Liver (tissue), 8 donors: ENCODE measurements at regions not wholly inside any gene's neighbourhood (a gene's known extent, or its start where the extent isn't known, plus 50 kb on each side); places are given as distances from the start of the nearest gene placed in this dataset.

ENCODE experiments used
- DNase-seq: peaks from one replicate; pipeline ENCODE4 v3.0.0-alpha.2; 2017; ENCODE audit warnings: low spot score
- H3K27ac ChIP-seq, 2 donors: one replicate each; pipeline ENCODE4 v1.7.0; 2013; ENCODE audit warnings: inconsistent platforms in 2 of 2, low read length in 2 of 2, control low read depth in 1 of 2, low read depth in 1 of 2, mild to moderate bottlenecking in 1 of 2
- H3K27me3 ChIP-seq, 4 donors: one replicate each; pipeline versions ENCODE4 v1.6.1 to v1.7.0; 2013; ENCODE audit warnings: low read length in 3 of 4, inconsistent platforms in 1 of 4, mild to moderate bottlenecking in 1 of 4, moderate library complexity in 1 of 4; ENCODE audit not compliant: control insufficient read depth in 4 of 4, insufficient read depth in 4 of 4
- H3K36me3 ChIP-seq, 4 donors: one replicate each; pipeline versions ENCODE4 v1.6.1 to v1.7.0; 2013; ENCODE audit warnings: low read length in 3 of 4, mild to moderate bottlenecking in 3 of 4, low read depth in 1 of 4, moderate library complexity in 1 of 4; ENCODE audit not compliant: control insufficient read depth in 4 of 4, insufficient read depth in 3 of 4
- H3K4me1 ChIP-seq, 4 donors: one replicate each; pipeline versions ENCODE4 v1.6.1 to v1.7.0; 2013; ENCODE audit warnings: low read length in 3 of 4, mild to moderate bottlenecking in 3 of 4, moderate library complexity in 1 of 4; ENCODE audit not compliant: control insufficient read depth in 4 of 4, insufficient read depth in 4 of 4
- H3K4me3 ChIP-seq, 3 donors: one replicate each; pipeline versions ENCODE4 v1.6.1 to v1.7.0; 2013; ENCODE audit warnings: low read length in 3 of 3, control low read depth in 1 of 3, low read depth in 1 of 3, mild to moderate bottlenecking in 1 of 3
- H3K9ac ChIP-seq, 2 donors: one replicate each; pipeline ENCODE4 v1.7.0; 2013; ENCODE audit warnings: low read length in 2 of 2, mild to moderate bottlenecking in 2 of 2, moderate library complexity in 2 of 2, control low read depth in 1 of 2, low read depth in 1 of 2
- H3K9me3 ChIP-seq, 4 donors: one replicate each; pipeline versions ENCODE4 v1.6.1 to v1.7.0; 2013; ENCODE audit warnings: low read length in 3 of 4; ENCODE audit not compliant: control insufficient read depth in 4 of 4
- CTCF ChIP-seq: fragments of 150-350 bp; IDR thresholded peaks from 2 replicates; pipeline ENCODE4 v1.5.1; 2017; ENCODE audit warnings: improper control_type of control experiment, low read depth, low read length; ENCODE audit not compliant: missing input control
- EGR1 ChIP-seq, 2 donors: IDR thresholded peaks; 2 replicates each; pipeline ENCODE4 v1.6.1; 2016 to 2018; ENCODE audit warnings: antibody characterized with exemption in 2 of 2, low read depth in 2 of 2
- FOXA1 ChIP-seq: IDR thresholded peaks from 2 replicates; pipeline ENCODE4 v1.6.1; 2016; ENCODE audit warnings: antibody characterized with exemption
- FOXA2 ChIP-seq: IDR thresholded peaks from 2 replicates; pipeline ENCODE4 v1.6.1; 2016; ENCODE audit warnings: antibody characterized with exemption
- GABPA ChIP-seq, 2 donors: IDR thresholded peaks in 1 of 2; conservative IDR thresholded peaks in 1 of 2; 2 replicates each; pipeline ENCODE4 v1.6.1; 2016; ENCODE audit warnings: antibody characterized with exemption in 2 of 2, mild to moderate bottlenecking in 1 of 2, moderate library complexity in 1 of 2
- HNF4A ChIP-seq, 2 donors: conservative IDR thresholded peaks; 2 replicates each; pipeline ENCODE4 v1.6.1; 2016; ENCODE audit warnings: antibody characterized with exemption in 2 of 2, mild to moderate bottlenecking in 2 of 2
- HNF4G ChIP-seq: IDR thresholded peaks from 2 replicates; pipeline ENCODE4 v1.6.1; 2016; ENCODE audit warnings: antibody characterized with exemption
- NR2F2 ChIP-seq: IDR thresholded peaks from 2 replicates; pipeline ENCODE4 v1.6.1; 2016; ENCODE audit warnings: antibody characterized with exemption
- RAD21 ChIP-seq, 2 donors: IDR thresholded peaks; 2 replicates each; pipeline ENCODE4 v1.6.1; 2016; ENCODE audit warnings: antibody characterized with exemption in 2 of 2, mild to moderate bottlenecking in 2 of 2
- REST ChIP-seq: IDR thresholded peaks from 2 replicates; pipeline ENCODE4 v1.6.1; 2016; ENCODE audit warnings: antibody characterized with exemption, mild to moderate bottlenecking
- RXRA ChIP-seq, 2 donors: IDR thresholded peaks; 2 replicates each; pipeline ENCODE4 v1.6.1; 2017 to 2018; ENCODE audit warnings: antibody characterized with exemption in 2 of 2, mild to moderate bottlenecking in 1 of 2
- SP1 ChIP-seq: IDR thresholded peaks from 2 replicates; pipeline ENCODE4 v1.6.1; 2018; ENCODE audit warnings: antibody characterized with exemption, mild to moderate bottlenecking
- TAF1 ChIP-seq: conservative IDR thresholded peaks from 2 replicates; pipeline ENCODE4 v1.6.1; 2016; ENCODE audit warnings: antibody characterized with exemption, mild to moderate bottlenecking
- YY1 ChIP-seq: IDR thresholded peaks from 2 replicates; pipeline ENCODE4 v1.6.1; 2016; ENCODE audit warnings: antibody characterized with exemption, mild to moderate bottlenecking
- WGBS: extraction: QIAGEN DNeasy Blood & Tissue Kit; methylation state at CpG from one replicate; pipeline ENCODE4 v1.1.7; 2013; 5-methylcytosine and 5-hydroxymethylcytosine counted together
- TF ChIP-seq, protein P1 (sequence below): IDR thresholded peaks from 2 replicates; pipeline ENCODE4 v1.6.1; 2016; ENCODE audit warnings: antibody characterized with exemption
- donor health status: healthy.
- donor health status: healthy.
- donor health status: healthy.
- donor health status: healthy.
- donor health status: healthy.

GRCh38 chr9:91038483-91039124 is 237.0 kb downstream of the SYK start:
- Histone ChIP-seq H3K4me1 (peaks cover 7 to 17% (median 11%) of the 10 kb centered on the region in 4 donors), H3K4me3 (no peak overlapping the region), H3K36me3 (no peaks in the 10 kb centered on the region), H3K9me3 (no peaks in the 10 kb centered on the region), H3K27me3 (no peaks in the 10 kb centered on the region), H3K9ac (no peak overlapping the region), H3K27ac (peak overlapping the region; percentile 77 to 83)
- peak; percentile 30 for DNase-seq
- no peak for TF ChIP-seq YY1
- no peak for TF ChIP-seq HNF4A (conservative IDR thresholded peaks at IDR 0.05)
- no peak for TF ChIP-seq TAF1
- no peak for TF ChIP-seq SP1
- TF ChIP-seq NR2F2: no peak
- TF ChIP-seq CTCF: no peak
- TF ChIP-seq RXRA (IDR thresholded peaks at IDR 0.05): no peak
- no peak for TF ChIP-seq EGR1 (IDR thresholded peaks at IDR 0.05; ENCODE audit: low read depth in 2 of 2)
- TF ChIP-seq FOXA2: no peak
- TF ChIP-seq GABPA (IDR thresholded peaks at IDR 0.05 in 1 of 2, conservative IDR thresholded peaks at IDR 0.05 in 1 of 2): no peak
- no peak for TF ChIP-seq HNF4G
- no peak for TF ChIP-seq REST
- WGBS: 96% methylated on average over 10 of the region's 10 CpGs

- DNase-seq: peak; percentile 24
- Histone ChIP-seq H3K4me1 (peaks cover 7 to 17% (median 11%) of the 10 kb centered on the region in 4 donors), H3K4me3 (no peak overlapping the region), H3K36me3 (no peaks in the 10 kb centered on the region), H3K27ac (no peak overlapping the region), H3K27me3 (no peaks in the 10 kb centered on the region), H3K9me3 (no peaks in the 10 kb centered on the region), H3K9ac (no peak overlapping the region)
- WGBS: 98% methylated on average over 8 of the region's 8 CpGs
- TF ChIP-seq TAF1 (no peak), GABPA (IDR thresholded peaks at IDR 0.05 in 1 of 2, conservative IDR thresholded peaks at IDR 0.05 in 1 of 2) (no peak), RAD21 (IDR thresholded peaks at IDR 0.05) (no peak), FOXA2 (no peak), FOXA1 (no peak), YY1 (no peak), NR2F2 (no peak), REST (no peak), HNF4A (conservative IDR thresholded peaks at IDR 0.05) (no peak)
- TF ChIP-seq, protein P1, sequence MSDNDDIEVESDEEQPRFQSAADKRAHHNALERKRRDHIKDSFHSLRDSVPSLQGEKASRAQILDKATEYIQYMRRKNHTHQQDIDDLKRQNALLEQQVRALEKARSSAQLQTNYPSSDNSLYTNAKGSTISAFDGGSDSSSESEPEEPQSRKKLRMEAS: no peak
Observed at GRCh38 chr9:91039125-91039834, 237.7 kb downstream of the SYK start.
